Activated CD8-positive, alpha-beta memory T cell treated with anti-CD3 and anti-CD28 coated beads, Interleukin-2, amount 50 U/mL, for 4 hours (primary cell): ENCODE measurements at regions not wholly inside any gene's neighbourhood (a gene's known extent, or its start where the extent isn't known, plus 50 kb on each side); places are given as distances from the start of the nearest gene placed in this dataset.

Experiments
- DNase-seq: peaks from one replicate; pipeline ENCODE4 v3.0.0-alpha.2; 2020

GRCh38 chrX:38992441-38993096 is 191.3 kb downstream of the MID1IP1 start:
- no peak for DNase-seq

GRCh38 chrX:38993500-38993899 is 192.2 kb downstream of the MID1IP1 start:
- no peak for DNase-seq

- no peak for DNase-seq
Observed at GRCh38 chrX:38999099-38999498, 197.8 kb downstream of the MID1IP1 start.

GRCh38 chrX:38999967-39000745 is 198.9 kb downstream of the MID1IP1 start:
- no peak for DNase-seq

- DNase-seq: no peak
Observed at GRCh38 chrX:39000802-39001201, 199.5 kb downstream of the MID1IP1 start.

GRCh38 chrX:39002466-39002865 is 201.2 kb downstream of the MID1IP1 start:
- no peak for DNase-seq

- DNase-seq: no peak
Observed at GRCh38 chrX:39008549-39008948, 207.3 kb downstream of the MID1IP1 start.

GRCh38 chrX:39011454-39012221 is 210.4 kb downstream of the MID1IP1 start:
- no peak for DNase-seq

- DNase-seq: no peak
Observed at GRCh38 chrX:39012621-39013111, 211.4 kb downstream of the MID1IP1 start.

- no peak for DNase-seq
Observed at GRCh38 chrX:39016556-39016955, 215.3 kb downstream of the MID1IP1 start.

GRCh38 chrX:39017077-39017476 is 215.8 kb downstream of the MID1IP1 start:
- DNase-seq: no peak

GRCh38 chrX:39017716-39018115 is 216.5 kb downstream of the MID1IP1 start:
- no peak for DNase-seq

GRCh38 chrX:39018541-39018940 is 217.3 kb downstream of the MID1IP1 start:
- DNase-seq: no peak

GRCh38 chrX:39019056-39019455 is 217.8 kb downstream of the MID1IP1 start:
- DNase-seq: no peak

GRCh38 chrX:39020051-39020669 is 218.9 kb downstream of the MID1IP1 start:
- no peak for DNase-seq

GRCh38 chrX:39022106-39022505 is 220.8 kb downstream of the MID1IP1 start:
- DNase-seq: no peak

- no peak for DNase-seq
Observed at GRCh38 chrX:39029221-39029620, 228.0 kb downstream of the MID1IP1 start.

GRCh38 chrX:39030636-39031035 is 229.4 kb downstream of the MID1IP1 start:
- no peak for DNase-seq

GRCh38 chrX:39039890-39040289 is 238.6 kb downstream of the MID1IP1 start:
- DNase-seq: no peak

- no peak for DNase-seq
Observed at GRCh38 chrX:39043838-39044550, 242.7 kb downstream of the MID1IP1 start.

GRCh38 chrX:39047174-39047573 is 245.9 kb downstream of the MID1IP1 start:
- DNase-seq: no peak

GRCh38 chrX:39049975-39050374 is 248.7 kb downstream of the MID1IP1 start:
- DNase-seq: no peak
